HG02943 (cell line): ENCODE measurements at regions not wholly inside any gene's neighbourhood (a gene's known extent, or its start where the extent isn't known, plus 50 kb on each side); places are given as distances from the start of the nearest gene placed in this dataset.

Experiments
- ATAC-seq: cut with Tn5 transposase; IDR thresholded peaks from one replicate; pipeline ENCODE4 v1.9.1; 2021; ENCODE audit warnings: mild to moderate bottlenecking, low read depth, moderate library complexity; ENCODE audit not compliant: unreplicated experiment

DNA sequence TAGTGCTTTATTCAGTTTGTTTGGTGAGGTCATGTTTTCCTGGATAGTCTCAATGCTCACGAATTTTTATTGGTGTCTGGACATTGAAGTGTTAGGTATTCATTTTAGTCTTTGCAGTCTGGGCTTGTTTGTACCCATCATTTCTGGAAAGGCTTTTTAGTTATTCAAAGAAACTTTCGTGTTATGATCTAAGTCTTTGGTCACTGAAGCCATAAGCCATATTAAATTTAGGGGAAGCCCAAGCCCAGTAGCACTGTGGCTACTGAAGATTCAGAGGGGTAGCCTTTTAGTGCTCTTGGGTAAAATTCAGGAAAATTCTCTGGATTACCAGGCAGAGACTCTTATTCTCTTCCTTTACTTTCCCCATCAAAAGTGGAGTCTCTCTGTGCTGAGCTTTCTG, 56.2 kb upstream of the PEX5L start:
- no peak for ATAC-seq

DNA sequence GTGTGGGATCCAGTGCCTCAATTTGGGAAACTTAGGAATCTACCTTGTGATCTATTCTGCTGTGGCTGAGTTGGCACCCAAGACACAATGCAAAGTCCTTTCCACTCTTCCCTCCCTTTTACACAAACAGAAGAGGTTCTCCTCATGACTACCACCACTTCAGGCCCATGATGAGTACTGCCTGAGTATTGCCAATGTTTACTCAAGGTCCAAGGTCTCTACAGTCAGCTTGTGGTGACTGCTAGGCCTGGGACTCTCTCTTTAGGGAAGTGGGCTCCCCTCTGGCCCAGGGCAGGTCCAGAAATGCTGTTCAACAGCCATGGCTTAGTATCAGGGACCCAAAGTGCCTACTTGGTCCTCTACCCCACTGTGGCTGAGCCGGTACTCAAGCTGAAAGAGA, 56.8 kb upstream of the PEX5L start:
- no peak for ATAC-seq

GRCh38 chr3:180097626-180098025, 60.9 kb upstream of the PEX5L start:
- ATAC-seq: no peak

DNA sequence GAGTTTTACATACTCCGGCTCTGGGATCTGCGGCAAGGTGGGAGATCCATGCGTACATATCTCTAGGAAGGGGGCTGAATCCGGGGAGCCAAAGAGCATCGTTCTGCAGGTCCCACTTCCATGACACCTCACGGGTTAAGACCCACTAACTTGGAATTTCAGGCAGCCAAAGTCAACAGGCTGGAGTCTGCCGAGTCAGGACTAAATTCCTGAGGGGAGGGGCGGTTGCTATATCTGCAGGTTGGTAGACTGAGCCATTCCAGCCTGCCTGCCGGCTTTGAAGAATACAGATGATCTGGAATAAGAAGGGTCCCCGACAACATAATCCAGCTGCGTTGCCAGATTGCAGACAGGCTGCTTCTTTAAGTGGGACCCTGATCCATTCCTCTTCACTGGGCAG, 65.4 kb upstream of the PEX5L start:
- ATAC-seq: no peak

- no peak for ATAC-seq
Measured at GRCh38 chr3:180102604-180103003, 65.9 kb upstream of the PEX5L start.

GRCh38 chr3:180116203-180116602, 79.5 kb upstream of the PEX5L start:
- no peak for ATAC-seq

DNA sequence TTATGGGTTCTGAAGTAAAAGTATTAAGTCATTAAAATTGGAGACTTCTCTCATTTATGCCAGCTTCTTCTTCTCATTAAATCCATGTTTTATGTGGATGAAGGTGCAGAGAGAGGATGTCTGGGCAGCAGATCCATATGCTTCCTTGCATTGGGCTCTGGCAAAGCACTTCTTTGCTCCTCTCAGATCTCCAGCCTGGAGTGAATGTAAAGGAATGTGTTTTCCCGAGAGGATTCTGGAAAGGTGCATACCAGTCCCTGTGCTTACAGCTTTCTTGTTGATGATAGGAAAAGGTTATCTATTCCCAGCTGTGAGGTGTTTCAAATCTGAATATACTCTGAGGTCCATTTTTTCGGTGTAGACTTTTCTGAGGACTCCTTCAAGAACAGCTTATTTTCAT, 79.9 kb upstream of the PEX5L start:
- ATAC-seq: no peak

GRCh38 chr3:180117381-180118163, 80.8 kb upstream of the PEX5L start:
- no peak for ATAC-seq

DNA sequence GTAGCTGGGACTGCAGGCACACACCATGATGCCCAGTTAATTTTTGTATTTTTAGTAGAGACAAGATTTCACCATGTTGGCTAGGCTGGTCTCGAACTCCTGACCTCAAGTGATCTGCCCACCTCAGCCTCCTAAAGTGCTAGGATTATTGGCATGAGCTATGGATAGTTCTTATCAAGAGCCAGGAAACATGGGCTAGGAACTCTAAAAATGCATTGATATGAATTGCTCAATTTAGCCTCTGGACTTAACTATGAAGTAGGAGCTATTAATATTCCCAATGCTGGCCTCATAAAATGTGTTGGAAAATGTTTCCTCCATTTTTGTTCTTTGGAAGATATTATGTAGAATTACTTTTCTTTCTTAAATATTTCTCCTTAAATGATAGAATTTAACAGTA, 82.8 kb upstream of the PEX5L start:
- no peak for ATAC-seq

DNA sequence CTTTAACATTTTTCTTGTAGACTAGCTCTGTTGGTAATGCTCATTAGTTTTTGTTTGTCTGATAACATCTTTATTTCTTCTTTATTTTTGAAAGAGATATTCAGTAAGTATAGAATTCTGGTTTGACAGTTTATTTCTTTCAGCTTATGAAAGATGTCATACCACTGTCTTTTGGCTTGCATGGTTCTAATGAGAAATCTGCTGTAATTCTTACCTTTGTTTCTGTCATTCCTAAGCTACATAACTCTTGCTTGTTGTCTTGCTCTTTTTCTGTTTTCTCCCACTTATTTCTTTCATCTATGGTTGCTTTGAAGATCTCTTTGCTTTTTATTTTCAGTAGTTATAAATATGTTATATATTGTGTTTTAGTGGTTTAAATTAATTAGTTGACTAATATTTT, 87.2 kb upstream of the PEX5L start:
- ATAC-seq: no peak

- no peak for ATAC-seq
Measured at GRCh38 chr3:180131169-180131568, 94.4 kb upstream of the PEX5L start.

DNA sequence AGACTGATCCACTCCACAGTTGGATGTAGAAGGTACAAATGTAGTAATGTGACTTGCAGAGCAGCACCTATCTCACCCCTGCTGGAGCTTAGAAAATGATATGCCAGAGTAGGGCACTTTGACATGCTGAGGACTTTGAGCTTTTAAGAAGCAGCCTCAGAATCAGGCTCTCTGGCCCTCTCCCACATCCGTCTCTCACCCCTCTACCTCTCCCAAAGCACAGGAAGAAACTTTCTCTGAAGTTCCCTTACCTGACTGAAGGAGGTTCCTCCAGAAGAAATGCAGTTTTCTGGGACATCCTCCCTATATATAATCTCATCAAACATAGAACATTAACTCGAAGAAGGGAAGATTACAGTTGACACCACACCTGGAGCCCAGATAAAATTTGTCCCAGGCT, 98.4 kb upstream of the PEX5L start:
- no peak for ATAC-seq

DNA sequence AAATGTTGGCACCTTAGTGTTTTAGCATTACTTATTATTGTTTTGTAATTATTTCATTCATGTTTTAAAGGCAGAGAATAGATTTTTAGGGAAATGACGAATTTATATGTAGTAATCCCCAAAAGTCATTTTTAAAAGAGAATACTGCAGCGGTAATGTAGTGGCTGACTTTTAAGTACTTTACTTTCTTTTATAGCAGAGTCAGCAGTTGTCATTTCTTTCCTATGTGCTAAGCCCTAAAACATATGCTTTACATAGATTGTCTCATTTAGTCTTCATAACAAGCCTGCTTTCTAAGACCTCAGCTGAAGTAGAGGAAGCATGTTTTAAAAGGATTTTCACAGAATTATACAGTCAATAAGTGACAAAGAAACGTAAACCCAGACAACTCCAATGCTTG, 102.1 kb upstream of the PEX5L start:
- no peak for ATAC-seq

- no peak for ATAC-seq
Measured at GRCh38 chr3:180142041-180142440, 105.3 kb upstream of the PEX5L start.

DNA sequence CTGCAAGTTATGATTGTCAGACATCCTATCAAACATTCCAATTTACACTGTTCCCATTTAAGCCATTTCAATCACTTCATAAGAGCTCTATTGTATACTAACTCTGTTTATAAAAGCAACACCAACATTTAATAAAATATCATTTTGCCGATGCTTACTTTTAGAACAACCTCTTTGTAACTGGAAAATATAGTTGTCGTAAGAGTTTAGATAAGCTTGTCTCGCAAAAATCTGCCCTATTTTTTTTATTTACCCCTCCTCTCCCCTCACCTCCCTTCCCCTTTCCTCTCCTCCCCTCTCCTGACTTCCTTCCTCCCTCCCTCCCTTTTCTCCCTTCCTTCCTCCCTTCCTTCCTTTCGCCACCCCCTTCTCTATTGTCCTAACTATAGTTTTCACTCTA, 105.7 kb upstream of the PEX5L start:
- ATAC-seq: no peak

DNA sequence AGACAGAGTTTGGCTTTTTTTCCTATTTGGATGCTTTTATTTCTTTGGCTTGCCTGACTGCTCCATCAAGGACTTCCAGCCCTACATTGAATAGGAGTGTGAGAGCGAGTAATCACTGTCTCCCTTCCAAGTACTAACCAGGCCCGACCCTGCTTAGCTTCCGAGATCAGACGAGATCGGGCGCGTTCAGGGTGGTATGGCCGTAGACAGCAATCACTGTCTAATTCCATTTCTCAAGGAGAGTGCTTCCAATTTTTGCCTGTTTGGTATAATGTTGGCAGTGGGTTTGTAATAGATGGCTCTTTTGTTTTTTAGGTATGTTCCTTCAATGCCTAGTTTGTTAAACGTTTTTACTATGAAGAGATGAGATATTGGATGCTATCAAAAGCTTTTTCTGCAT, 125.0 kb upstream of the PEX5L start:
- no peak for ATAC-seq

DNA sequence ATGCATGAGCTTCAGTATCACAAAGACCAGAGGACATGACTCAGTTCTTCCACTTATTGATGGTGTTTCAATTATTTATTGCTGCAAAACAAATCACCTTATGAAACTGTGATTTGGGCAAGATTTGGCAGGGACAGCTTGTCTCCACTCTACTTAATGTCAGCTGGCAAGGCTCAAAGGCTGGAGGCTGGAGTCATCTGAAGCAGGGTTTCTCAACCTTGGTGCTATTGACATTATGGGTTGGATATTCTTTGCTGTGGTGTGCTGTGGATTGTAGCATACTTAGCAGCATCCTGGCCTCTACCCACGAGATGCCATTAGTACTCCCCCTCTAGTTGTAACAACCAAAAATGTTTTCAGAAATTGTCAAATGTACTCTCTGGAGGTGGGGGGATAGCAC, 138.8 kb upstream of the PEX5L start:
- ATAC-seq: no peak

GRCh38 chr3:180176059-180176458, 139.3 kb upstream of the PEX5L start:
- no peak for ATAC-seq

DNA sequence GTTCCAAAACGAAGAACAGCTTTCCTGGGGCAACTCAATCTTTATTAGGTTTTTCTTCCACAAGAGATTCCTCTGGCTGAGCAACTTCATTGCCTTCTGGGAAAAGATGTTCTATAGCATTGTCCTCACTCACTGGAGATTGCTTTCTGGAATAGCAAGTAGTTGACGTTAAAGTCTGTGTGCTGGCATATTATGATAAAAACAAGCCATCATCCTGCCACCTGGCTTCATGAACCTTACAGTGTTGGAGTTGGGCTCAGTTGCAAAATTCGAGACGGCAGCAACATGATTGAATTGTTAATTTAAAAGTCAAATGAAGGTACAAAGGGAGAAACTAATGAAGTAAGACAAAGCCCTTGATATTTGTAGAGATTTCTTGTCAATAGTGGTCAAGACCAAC, 140.5 kb upstream of the PEX5L start:
- no peak for ATAC-seq

DNA sequence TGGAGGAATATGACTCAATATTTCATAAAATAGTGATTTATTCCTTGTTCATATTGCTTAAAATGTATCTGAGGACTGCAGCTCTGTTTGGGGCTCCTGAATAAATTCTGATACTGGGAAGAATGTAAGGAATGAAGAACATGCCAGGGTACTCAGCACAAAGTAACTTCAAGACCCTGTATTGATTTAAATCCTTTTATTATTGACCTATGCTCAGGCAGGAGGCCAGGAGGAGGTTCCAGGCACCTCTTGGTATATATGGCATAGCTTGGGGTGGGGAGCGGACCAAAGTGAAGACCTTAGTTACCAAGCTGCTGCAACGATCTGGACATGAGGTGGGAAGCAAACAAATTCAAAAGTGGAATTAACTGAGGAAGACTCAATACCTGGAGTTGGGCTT, 142.8 kb upstream of the PEX5L start:
- ATAC-seq: no peak

DNA sequence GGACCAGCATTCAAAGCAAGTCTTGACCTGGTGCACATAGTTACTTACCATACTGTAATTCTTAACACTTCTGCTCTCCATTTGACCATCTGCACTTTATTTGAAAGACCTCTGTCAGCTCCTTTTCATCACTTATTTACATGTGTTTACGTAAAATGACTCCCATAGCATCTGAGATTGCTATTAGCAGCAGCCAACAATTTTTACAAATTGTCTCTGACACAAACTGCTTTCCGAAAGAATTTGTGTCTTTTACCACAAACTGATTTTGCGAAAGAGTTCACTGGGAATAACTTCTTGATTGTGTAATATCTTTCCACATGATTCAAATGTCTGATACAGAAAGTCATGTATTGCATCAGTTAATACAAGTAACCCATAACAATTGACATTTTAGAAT, 144.1 kb upstream of the PEX5L start:
- ATAC-seq: no peak

GRCh38 chr3:180181387-180181786, 144.7 kb upstream of the PEX5L start:
- no peak for ATAC-seq

GRCh38 chr3:180183346-180183745, 146.6 kb upstream of the PEX5L start:
- ATAC-seq: no peak
